HG03196 (cell line): ENCODE measurements at regions not wholly inside any gene's neighbourhood (a gene's known extent, or its start where the extent isn't known, plus 50 kb on each side); places are given as distances from the start of the nearest gene placed in this dataset.
A peak's percentile ranks its signal among the peaks of the same experiment; 100 is the strongest.

Experiments
- ATAC-seq: cut with Tn5 transposase; IDR thresholded peaks from one replicate; pipeline ENCODE4 v1.9.1; 2021; ENCODE audit not compliant: unreplicated experiment

DNA sequence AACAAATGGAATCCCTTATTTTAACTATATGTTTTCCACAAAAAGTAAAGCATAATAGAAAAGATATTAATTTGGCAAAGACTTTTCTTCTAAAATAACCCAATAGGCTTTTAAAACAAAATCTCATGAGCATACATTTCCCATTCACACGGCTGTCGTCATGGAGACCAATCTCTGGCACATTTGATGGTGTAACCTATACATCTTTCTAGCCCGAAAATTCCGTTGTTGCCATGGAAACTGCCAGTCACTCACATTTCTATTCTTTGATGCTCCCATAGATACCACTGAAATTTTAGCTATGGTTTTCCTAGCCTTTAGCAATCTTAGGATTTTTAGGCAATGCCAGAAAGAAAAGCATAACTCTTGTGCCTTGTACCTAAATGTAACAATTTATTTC is 262.9 kb upstream of the TRPM3 start:
- no peak for ATAC-seq

DNA sequence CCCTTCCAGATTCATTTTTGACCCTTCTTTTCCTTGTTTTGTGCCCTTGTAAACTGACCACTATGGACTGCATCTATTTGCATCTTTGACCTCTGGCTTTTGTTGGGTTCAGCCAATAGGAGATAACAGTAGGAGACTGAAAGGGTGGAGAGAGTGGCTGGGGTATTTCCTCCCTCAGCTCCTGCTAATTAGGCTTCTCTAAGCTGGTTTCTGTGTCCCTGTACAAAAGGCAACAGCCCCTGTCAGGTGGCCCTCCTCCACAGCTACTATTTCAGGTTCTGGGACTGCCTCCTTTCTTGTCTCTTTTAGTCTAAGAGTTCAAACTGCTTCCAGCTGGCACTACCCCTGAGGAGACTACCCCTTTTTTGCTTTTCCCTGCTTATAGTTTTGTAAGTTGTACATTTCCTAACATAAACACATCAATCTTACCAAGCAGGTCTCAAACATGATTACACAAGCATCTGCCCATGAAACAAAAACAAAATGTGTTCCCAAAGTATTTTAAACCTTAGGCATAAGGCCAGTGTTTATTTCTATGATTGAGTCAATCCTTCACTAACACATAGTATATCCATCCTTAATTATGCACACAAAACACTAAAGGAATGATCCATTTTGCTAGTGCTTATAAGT is 262.0 kb upstream of the TRPM3 start:
- ATAC-seq: no peak

DNA sequence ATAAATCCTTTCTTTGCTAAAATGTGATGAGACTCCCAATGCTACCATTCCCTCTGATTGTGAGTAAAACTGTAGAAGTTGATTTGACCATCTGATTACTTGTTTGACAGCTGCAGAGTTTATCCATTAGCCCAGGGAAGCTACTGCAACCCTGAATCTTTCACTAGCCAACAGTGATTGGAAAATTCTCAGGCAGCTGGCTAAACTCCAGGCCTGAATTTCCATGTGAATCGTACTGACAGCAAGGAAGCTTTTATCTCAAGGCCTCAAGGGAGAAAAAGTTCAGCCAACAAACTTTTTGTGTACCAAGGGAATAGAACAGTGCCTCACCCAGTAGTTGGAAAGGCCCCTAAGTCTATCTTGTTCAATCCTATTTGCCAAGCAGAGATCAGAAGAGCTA is 246.7 kb upstream of the TRPM3 start:
- ATAC-seq: no peak

DNA sequence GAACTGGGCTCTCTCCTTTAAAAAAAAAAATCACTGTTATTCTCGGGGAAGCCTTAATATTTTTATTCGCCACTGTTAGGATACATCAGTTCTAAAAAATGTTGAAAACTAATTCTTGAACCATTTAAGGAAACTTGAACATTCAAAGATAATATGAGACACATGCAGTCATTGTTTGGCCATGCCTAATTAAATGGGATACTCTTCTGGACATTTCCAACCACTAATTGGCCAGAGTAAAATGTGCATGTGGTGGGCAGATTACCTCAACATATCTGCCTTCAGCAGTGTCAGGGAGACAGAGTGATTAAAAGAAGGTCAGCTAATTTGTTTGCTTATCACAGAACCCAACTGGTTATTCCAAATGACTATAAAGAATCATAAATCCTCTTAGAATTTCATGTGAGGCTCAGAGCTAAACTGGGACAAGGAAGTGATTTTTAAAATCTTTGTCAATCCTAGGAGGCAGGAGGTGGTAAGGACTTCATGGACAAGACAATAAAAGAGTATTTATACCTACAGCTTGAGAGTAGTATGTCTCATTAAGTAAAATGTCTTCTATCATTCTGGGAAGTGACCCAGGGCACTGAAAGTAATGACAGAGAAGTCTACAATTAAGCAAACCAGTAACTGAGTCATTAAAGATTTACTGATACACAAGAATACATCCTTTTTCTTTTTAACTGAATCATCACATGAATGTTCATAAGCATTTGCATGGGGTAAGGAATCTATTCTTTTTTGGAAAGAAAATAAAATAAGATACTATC is 242.9 kb upstream of the TRPM3 start:
- ATAC-seq: no peak

DNA sequence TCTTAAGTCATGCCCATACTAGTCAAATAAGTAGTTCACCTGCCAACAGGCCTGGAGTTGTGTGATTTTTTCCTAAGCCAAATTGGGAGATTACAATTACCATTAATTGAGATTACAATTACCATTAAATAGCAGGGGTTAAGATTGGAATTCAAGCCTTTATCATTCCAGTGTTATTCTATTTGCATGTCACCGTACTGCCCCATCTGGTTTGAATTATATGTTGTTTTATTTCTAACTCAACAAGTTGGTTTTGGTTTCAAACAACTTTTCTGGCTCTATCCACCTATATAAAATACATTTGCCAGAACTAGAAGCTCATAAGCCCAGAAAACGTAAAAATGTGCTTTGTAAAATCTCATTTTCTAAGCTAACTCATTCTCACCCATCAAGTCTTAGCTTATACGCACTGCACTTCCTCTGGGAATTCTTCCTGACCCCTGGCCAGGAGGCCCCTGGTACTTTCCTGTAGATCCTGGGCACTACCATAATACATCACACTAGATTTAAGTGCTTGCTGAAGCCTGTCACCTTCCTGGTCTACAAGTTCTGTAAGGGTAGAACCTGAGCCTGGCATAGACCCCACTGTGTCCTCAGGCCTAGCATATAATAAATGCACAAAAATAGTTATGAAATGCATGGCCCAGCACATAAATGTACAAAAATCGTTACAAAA is 242.0 kb upstream of the TRPM3 start:
- no peak for ATAC-seq

DNA sequence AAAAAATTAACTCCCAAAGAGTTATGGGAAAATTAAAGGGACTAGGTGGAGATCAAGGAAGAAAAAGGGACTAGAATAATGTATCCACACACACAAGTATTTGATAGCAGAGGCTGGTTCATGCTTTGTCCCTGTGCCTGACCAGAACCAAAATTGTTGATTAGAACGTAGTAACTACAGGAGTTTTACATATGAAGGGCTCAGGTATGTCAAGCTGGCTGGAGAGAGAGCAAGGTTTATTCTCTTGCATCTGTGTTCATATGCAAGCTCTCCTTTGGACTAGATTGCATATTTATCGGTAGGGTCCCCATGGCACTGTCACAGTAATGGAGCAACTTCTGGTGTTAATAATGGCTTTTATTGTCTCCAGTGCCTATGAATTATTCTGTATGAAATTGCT is 239.9 kb upstream of the TRPM3 start:
- no peak for ATAC-seq

DNA sequence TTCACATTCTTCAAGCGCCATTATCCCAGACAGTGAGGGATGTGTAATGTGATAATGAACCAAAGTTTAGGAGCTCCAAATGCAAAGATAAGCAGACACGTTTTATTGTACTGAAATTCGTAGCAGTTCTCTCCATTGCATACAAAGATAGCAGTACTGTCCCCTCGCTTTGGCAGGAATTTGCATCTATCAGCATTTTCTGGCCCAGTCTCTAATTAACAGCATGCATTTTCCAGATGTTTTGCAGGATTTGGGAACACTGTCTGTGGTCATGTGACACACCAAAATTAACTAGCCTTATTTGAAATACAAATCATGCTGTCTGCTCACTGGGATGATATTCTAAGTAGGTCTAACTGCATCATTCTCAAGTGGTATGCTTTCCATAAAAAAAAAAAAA is 235.9 kb upstream of the TRPM3 start:
- ATAC-seq: no peak

DNA sequence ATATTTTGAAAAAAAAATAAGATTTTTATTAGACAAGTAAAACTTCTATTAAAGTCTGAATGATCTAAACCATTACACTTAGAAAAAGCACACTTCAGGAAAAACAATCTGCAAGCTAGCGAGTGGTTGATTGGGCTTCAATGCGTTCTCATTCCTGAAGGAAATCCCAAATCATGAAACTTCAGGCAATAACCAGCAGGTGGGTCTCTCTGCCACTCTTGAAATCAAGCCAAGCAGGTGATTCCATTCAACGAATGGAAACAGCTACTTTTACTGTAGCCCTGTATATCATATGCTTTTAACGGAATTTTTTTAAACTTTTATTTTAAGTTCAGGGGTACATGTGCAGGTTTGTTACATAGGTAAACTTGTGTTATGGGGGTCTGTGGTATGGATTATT is 234.5 kb upstream of the TRPM3 start:
- no peak for ATAC-seq

DNA sequence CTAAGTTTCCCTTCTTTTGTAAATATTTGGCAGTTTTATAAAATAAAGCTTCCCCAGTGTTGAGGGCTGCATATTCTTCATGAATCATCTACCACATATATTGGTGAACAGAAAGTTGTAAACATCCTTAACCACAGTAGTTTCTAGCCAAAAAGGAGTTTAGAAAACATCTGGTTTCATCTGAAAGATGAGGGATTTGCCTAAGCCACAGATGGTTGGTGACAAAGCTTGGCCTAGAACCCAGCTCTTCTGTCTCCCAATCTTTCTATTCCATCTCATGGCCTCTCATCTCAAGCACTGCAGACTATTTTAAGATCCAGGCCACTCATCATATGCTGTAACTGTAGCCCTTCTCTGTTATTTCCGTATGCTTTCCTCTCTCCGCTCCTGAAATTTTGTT is 232.3 kb upstream of the TRPM3 start:
- no peak for ATAC-seq

DNA sequence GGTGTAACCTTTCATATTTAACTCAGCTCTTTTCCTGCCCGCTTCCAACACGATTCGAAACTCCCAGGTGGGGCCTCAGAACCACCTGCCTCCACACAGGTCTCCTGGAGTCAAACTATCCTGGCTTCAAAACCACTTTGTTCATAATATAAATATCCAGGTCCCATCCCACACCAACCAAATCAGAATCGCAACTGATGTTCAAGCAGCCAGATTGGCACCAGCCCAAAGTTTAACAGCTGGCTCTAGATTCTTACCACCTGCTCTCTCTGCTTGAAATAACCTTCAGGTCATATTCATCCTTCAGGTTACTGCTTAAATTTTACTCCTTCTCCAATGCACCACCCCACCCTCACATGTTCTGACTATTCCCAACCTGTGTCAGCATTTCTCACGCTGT is 231.4 kb upstream of the TRPM3 start:
- no peak for ATAC-seq

DNA sequence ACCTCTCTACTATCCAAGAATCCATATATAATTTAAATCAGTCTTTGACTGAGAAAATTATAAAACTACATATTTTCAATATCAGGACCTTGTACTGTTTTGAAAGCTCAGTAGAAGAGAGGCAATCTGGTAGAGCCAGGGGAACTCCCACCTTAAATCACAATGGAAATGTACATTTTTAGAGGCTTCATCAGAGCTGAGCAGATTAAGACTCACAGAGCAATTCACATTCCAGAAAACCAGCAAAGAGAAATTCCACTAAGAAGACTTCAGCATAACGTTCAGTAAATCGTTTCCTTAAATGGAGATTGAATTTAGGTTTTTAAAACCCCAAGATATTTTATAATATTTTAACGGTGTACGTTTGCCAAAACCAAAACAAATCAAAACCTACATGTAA is 227.8 kb upstream of the TRPM3 start:
- no peak for ATAC-seq

DNA sequence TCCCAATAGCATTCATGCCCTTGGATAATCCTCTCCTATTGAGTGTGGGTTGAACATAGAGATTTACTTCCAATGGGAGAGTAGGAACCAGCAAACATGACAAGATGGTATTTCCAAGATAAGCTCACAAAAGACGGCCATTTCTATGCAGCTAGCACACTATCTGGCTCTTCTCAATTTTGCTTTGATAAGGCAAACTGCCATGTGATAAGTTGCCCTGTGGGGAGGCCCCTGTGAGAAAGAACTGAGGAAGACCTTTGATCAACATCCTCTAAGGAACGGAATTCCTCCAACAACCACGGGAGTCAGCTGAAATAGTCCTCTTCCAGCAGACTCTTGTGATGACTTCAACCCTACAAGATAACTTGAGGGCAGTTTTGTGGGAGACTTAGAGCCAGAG is 211.9 kb upstream of the TRPM3 start:
- ATAC-seq: no peak

DNA sequence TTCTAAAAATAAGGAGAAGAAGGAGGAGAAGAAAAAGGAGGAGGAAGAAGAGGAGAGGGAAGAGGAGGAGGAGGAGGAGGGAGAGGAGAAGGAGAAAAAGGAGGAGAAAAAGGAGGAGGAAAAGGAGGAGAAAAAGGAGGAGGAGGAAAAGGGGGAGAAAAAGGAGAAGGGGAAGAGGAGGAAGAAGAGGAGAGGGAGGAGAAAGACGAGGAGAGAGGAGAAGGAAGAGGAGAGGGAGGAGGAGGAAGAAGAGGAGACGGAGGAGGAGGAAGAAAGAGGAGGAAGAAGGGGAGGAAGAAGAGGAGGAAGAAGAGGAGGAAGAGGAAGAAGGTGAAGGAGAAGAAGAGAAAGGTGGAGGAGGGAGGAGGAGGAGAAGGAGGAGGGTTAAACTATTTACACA is 210.2 kb upstream of the TRPM3 start:
- ATAC-seq: no peak

DNA sequence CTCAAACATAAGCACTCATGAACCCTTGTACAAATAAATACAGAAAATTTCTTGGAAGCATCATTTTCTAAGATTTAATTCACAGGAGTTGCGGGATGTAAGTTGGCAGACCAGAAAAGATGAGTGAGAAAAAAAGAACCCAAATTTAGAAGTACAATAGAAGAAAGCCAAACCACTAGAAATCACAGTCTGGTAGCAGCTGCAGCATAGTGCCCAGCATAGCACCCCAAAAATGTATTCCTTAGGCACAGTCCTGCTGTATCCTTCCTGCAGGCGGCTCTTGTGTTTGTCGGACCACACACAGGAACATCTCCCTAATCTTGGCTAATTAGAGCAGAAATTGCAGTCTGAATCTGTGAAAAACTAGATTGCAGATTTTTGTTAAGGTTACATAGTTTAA is 208.5 kb upstream of the TRPM3 start:
- no peak for ATAC-seq

DNA sequence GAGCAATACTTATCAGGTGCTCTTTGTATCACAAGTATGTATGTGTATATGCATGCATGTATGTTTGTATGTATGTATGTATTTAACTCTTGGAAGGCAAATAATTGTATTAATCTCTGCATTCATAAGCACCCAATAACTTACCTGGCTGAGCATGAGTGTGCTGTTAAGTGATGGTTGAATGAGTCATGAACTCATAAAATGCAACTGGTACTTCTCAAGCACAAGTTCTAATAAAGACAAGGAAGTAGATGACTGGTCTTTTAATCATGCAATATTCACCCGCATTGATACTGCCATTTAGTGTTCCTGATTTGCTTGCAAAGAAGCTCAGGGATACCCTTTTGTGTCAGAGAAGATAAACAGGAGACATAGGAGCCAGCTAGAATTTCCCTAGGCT is 204.9 kb upstream of the TRPM3 start:
- ATAC-seq: no peak

DNA sequence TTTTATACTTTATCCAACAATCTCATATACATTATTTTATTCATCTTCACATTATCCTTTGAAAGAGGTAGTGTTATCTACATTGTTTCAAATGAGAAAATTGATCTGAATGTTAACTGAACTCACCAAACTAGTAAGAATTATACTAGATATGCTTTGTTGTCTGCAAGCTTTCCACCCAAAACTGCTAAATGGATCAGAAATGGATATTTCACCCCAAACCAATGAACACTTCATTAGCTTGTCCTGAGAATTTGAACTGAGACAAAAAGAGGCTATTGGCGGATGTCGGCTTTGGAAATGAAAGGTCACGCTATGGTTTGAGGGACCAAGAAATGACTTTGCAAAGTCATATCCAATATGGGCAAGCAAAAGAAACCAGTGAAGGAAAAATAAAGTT is 201.9 kb upstream of the TRPM3 start:
- no peak for ATAC-seq

DNA sequence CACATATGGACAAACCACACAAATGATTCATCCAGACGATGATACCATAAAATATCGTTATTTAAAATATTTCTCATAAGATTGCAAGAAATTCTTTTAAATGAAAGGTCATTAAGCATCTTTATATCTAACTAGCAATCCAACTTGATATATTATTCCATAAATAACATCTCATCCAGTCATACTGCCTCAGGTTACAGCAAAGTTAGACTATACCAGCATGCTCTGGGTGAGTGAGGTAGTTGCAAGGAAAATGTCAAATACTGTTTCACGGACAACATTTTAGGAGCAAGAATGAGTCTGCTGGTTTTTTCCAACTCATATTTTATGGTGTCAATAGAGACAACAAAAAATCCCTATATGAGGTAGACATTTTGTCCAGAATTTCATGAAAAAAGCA is 200.9 kb upstream of the TRPM3 start:
- ATAC-seq: no peak

DNA sequence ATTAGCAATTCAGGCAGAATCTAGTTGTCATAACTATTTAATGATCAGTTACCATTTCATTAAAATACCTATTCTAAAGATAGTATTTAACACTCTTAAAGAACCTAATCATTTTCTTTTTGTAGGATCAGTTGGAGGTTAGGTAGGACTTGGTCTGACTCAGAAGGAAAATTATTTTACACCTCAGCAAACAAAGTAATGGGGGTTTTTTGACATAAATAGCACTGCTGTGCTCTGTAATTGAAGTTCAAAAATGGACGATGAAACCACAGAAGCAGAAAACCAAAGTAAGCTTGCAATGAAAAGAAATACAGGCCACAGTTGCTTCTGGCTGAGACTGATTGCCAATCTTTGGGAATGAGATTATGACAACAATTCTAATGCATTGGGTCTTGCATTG is 187.0 kb upstream of the TRPM3 start:
- ATAC-seq: no peak

DNA sequence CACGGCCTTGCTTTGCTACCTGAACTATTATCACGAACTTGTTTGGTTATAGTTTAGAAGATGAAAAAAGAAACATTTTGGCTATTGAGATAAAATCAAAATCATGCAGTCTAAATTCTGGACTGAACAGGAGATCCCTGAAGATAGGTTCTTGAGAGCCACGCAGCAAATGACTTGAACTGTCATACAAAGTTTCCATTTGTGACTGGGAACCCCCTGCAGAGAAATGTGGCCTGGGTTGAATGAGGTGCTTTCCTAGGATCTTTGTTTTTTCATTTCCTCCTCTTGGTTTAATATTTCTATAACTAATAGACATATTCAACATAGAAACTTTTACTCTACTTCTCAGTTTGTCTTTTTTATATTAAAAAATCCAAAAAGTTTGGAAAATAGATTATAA is 184.7 kb upstream of the TRPM3 start:
- ATAC-seq: peak; percentile 46

DNA sequence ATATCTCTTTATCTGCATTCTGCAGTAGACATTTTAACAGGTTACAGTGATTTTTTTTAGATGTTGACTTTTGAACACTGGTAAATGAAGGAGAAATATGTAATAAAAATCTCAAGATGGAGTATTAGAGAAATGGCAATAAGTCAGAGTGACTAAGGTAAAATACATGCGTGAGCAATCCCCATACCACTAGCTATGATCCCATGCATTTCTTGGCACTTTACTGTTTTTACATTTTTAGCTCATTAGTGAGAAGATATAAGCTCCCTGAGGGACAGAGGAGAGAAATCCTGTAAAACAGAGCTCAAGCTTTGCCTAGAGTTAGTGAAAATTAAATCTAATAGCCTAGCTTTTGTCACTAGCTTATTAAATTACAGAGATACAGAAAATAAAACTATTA is 181.9 kb upstream of the TRPM3 start:
- no peak for ATAC-seq

DNA sequence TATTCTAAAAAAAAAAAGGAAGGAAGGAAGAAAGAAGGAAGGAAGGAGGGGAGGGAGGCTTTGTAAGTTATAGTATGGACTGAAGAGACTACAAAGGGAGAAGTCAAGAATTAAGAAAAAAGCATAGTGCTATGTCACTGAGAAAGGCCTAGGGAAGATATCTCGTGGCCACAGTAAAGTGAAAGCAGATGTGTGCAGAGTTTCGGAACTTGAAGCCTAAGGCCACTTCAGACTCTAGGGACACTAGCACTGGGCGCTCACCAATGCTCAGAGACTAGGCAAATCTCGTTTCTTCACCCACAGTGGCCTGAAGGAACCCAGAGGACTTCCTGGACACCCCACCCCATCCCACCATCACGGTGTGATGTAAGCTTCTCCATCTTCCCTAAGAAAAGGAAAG is 181.4 kb upstream of the TRPM3 start:
- ATAC-seq: no peak

DNA sequence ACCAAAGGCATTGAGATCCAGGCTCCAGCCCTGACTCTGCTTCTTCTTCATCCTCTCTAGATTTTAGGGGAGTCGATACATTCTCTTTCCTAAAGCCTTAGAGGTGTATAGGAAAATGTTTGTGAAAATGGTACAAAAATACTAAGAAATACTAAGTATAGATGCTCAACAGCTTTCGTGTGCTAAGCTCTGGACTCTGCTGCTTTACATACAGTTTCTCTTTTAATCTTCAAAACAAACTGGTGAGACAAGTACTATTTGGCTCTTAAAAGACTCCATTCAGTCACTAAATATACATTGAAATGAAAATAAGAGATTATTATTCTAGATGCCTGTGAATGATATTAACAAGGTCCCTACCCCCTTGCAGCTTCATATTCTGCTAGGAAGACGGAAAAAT is 174.5 kb upstream of the TRPM3 start:
- no peak for ATAC-seq

DNA sequence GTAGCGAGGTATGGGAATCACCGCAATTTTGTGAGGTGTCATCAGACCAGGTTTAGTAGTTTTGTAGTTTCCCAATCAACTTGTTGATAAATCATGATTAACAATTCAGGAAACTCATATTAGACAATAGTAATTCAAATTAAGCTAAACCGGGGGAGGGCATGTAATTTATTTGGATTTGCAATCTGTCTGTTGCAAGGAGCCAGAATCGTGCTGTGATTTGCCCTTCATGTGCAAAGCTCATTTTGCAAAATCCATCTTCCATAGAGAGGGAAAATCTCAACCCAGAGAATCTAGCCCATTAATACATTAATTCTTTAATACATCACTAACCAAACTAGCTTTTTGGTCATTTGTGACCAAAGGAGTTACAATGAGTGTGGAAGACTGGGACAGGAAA is 164.7 kb upstream of the TRPM3 start:
- ATAC-seq: no peak
